Stimulated activated CD4-positive, alpha-beta T cell treated with anti-CD3 and anti-CD28 coated beads, Interleukin-12 subunit alpha, Interleukin-12 subunit beta, amount 100 ng/mL, for 48 hours (primary cell): ENCODE measurements at regions not wholly inside any gene's neighbourhood (a gene's known extent, or its start where the extent isn't known, plus 50 kb on each side); places are given as distances from the start of the nearest gene placed in this dataset.
"Not testable (repeated sequence)": the region's sequence is repeated elsewhere in the genome, so short reads cannot be mapped to it uniquely, and the experiment has no call there.

Experiments
- DNase-seq, 3 donors: peaks; one replicate each; pipeline ENCODE4 v3.0.0-alpha.2; 2020; ENCODE audit warnings: low read depth in 2 of 3, low spot score in 1 of 3

GRCh38 chr12:67893022-67893580 is 96.1 kb upstream of the IFNG-AS1 start:
- DNase-seq = no peak

GRCh38 chr12:67900418-67900817 is 88.8 kb upstream of the IFNG-AS1 start:
- not testable (repeated sequence) for DNase-seq

DNA sequence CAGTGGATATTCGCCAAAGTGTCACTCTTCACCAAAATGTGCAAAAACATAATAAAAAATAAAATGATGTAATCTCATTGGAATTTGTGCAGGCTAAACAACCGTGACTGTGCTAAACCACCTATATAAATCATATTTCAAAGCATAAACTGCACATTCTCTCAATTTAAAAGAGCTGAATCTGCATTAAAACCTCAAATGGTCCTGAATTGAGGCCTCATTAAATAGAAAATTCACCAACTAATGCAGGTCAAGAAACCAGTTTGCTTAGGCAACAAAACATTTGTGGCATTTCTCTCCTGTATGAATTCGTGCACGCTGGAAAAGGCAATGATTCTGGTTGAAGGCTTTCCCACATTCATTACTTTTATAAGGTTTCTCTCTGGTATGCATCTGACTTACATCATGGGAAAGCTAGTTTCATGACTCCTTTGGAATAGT is 80.1 kb upstream of the IFNG-AS1 start:
- DNase-seq = no peak

DNA sequence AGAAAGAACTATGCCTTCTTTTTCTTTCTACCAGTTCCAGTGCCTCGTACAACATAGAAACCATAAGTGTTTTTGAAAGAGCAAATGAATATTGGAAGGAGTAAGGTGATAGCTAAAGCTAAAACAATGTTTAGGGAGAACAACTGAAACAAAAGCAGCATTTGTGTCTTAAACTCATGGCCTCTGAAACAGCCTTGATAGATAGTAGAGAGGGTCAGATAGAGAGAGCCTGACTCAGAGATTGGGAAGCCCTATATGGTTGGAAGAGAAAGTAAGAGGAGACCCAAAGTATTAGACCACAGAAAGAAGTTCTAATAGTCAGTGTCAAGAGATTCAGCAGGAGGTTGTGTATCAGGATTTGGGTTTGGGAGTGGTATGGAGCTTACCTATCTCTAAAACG is 79.6 kb upstream of the IFNG-AS1 start:
- no peak for DNase-seq

DNA sequence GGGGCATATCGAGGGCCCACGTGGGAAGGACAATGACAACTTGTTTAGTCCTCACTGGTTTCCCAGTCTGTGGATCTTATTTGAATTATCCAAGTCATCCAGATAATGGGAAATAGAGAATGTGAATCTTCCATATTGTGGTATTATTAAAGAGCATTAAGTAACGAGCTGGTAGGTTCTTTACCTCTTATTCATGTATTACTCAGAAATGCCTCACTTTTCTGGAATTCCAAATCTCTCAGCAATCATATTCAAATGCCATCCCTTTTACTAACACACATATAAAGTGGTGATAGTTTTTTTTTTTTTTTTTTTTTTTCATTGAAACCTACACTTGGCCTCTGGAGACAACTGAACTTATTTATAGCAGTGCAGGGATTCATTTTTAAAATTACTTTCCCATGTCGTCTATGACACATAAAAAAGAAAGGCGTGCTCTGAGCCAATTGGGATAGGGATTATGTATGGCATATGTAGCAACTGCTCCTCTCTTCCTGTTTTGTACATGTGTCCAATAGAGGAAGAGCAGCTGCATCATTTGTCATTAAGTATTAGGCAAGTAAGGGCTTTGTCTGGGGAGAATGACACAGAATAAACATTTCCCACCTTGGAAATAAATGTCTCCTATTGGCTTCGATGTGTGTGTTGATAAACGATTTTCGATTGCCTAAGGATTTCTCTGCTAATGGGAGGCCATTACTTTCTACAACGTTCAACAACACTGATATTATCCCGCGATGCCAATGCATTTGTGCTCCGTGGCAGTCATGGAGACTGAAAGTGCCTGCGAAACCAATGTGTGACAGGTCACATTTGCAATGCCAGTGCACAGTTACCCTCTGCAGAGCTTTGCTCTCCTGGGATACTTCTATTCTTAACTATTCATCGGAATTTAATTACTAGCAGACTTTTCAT is 78.6 kb upstream of the IFNG-AS1 start:
- no peak for DNase-seq

GRCh38 chr12:67911275-67911600 is 78.0 kb upstream of the IFNG-AS1 start:
- DNase-seq = no peak

DNA sequence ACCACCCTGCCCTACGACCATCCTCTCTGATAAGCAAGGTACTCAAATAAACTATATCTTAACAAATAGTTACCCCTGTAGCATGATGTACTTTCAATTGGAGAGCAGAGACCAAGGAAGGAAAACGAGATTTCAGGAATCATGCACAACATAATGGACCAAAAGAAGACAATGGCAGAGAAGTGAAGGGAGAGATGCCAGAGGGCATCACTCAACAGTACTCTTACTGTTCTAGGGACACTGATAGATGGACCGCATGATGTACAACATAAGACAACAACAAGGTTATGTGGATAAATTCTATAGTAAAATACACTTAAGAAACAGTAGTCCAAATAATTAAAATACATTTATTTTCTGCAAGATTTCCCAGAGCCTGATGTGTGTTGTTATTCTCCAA is 77.5 kb upstream of the IFNG-AS1 start:
- DNase-seq = no peak

GRCh38 chr12:67915335-67915851 is 73.9 kb upstream of the IFNG-AS1 start:
- DNase-seq = no peak

DNA sequence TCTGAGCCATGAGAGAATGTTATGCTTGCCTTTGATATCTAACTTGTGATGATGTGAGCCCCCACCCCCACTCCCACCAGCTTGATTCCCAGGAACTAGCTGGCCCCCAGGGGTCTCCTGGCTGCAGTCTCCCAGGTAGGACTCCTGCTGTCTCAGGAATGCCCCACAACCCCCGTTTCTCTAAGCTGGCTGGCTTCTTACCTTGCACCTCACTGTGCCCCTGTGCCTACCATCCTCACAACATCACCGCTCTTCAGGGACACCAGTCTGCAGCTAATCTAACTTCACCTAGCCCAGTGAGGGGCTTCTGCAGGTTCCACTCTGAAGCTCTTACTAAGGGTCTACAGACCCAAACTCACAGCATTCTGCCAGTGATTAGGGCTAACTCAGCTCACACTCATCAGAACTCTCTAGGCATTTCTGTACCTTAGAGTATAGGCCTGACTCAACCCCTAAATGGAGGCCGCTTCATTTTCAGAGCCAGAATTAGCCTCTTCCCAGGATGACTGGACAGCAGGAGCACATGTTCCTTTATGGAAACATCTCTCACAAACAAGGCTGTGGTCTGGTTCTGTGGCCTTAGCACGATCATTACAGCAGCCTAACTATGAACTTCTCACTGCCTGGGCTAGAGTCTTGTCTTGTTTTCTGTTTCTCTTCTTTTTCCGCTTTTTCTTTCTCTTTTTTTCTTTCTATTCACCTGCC is 72.8 kb upstream of the IFNG-AS1 start:
- DNase-seq = no peak

- DNase-seq = no peak
Measured at GRCh38 chr12:67917811-67918210, 71.4 kb upstream of the IFNG-AS1 start.

- DNase-seq = no peak
Measured at GRCh38 chr12:67918441-67918840, 70.8 kb upstream of the IFNG-AS1 start.

GRCh38 chr12:67919406-67919805 is 69.8 kb upstream of the IFNG-AS1 start:
- no peak for DNase-seq

GRCh38 chr12:67920413-67920812 is 68.8 kb upstream of the IFNG-AS1 start:
- DNase-seq = no peak

- no peak for DNase-seq
Measured at GRCh38 chr12:67921286-67921685, 68.0 kb upstream of the IFNG-AS1 start.

GRCh38 chr12:67922245-67922644 is 67.0 kb upstream of the IFNG-AS1 start:
- no peak for DNase-seq

GRCh38 chr12:67925077-67925476 is 64.2 kb upstream of the IFNG-AS1 start:
- no peak for DNase-seq

GRCh38 chr12:67925552-67925951 is 63.7 kb upstream of the IFNG-AS1 start:
- DNase-seq = no peak

- no peak for DNase-seq
Measured at GRCh38 chr12:67926063-67926462, 63.2 kb upstream of the IFNG-AS1 start.

- no peak for DNase-seq
Measured at GRCh38 chr12:67927324-67927723, 61.9 kb upstream of the IFNG-AS1 start.

DNA sequence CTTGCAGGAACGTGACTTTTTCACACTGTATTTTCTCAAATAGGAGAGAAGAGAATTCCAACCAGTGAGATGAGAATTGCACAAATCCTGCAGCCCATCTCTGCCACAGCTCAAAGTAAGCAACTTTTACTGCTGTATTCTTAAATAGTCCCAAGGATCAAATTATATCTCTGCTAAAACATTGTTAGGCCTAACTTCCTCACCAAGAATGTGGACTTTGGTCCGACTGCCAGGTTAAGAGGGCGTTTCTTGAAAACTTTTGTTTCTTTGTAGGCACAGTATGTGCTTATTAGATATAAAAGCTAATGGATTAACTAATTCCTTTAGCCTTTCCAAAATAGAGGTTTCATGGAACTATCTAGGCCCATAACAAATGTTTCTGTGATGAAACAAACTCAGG is 61.4 kb upstream of the IFNG-AS1 start:
- no peak for DNase-seq

DNA sequence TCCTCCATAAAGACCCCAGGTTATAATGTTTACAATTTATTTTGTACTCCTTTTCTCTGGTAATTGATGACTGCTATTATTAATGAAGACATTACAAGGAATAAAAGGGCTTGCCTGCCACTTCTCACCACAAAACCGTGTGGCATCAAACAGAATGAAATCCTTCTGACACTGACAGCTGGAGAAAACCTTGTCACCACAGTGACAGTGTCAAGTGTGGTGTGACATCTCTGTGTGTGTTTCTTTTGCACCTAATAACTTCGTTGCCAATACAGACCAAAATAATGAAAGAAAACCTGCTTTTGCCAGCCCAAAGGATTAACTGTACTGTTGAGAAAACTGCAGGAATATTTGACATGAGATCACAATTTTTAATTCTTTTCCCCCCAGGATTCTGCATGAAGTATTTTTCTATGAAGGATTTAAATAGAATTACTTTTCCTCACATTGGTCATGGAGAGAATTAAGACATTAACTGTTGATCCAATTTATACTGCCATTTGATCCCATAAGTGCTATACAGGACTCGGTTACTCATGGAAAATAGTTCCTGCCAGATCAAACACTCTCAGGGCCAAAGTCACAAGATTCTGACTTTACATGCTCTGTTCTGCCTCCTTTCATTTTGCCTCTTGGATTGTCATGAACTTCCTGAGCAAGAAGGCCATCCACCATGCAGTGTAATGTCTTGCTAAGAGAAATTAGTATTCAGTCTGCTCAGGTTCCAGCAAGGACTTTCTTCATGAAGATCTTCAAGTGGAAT is 60.4 kb upstream of the IFNG-AS1 start:
- no peak for DNase-seq
